ENCODE measurements at regions not wholly inside any gene's neighbourhood (a gene's known extent, or its start where the extent isn't known, plus 50 kb on each side); places are given as distances from the start of the nearest gene placed in this dataset.
"Not testable (repeated sequence)": the region's sequence is repeated elsewhere in the genome, so short reads cannot be mapped to it uniquely, and the experiment has no call there.

- DNase-seq (no peak), ATAC-seq (no peak)
Observed at GRCh38 chr5:126104341-126104740, 318.9 kb upstream of the GRAMD2B start.

- DNase-seq: no peak
Observed at GRCh38 chr5:126104951-126105350, 318.3 kb upstream of the GRAMD2B start.

GRCh38 chr5:126106029-126106428 is 317.2 kb upstream of the GRAMD2B start:
- ATAC-seq: no peak
- no peak for DNase-seq

More at GRCh38 chr5:126104951-126105350, 318.3 kb upstream of the GRAMD2B start:
- no peak for ATAC-seq

- DNase-seq (no peak), ATAC-seq (no peak)
Observed at GRCh38 chr5:126107381-126107780, 315.8 kb upstream of the GRAMD2B start.

GRCh38 chr5:126108470-126108869 is 314.7 kb upstream of the GRAMD2B start:
- DNase-seq (no peak), ATAC-seq (no peak)

GRCh38 chr5:126115059-126115629 is 308.1 kb upstream of the GRAMD2B start:
- DNase-seq: no peak
- ATAC-seq: no peak

GRCh38 chr5:126117044-126117443 is 306.2 kb upstream of the GRAMD2B start:
- DNase-seq (no peak), ATAC-seq (no peak)

GRCh38 chr5:126119887-126120442 is 303.2 kb upstream of the GRAMD2B start:
- no peak for ATAC-seq

GRCh38 chr5:126120939-126121338 is 302.3 kb upstream of the GRAMD2B start:
- DNase-seq (no peak), ATAC-seq (no peak)

More at GRCh38 chr5:126119887-126120442, 303.2 kb upstream of the GRAMD2B start:
- no peak for DNase-seq

- ATAC-seq (no peak), DNase-seq (no peak)
Observed at GRCh38 chr5:126122942-126123341, 300.3 kb upstream of the GRAMD2B start.

- DNase-seq (no peak), ATAC-seq (no peak)
Observed at GRCh38 chr5:126124706-126125345, 298.4 kb upstream of the GRAMD2B start.

GRCh38 chr5:126125407-126125806 is 297.8 kb upstream of the GRAMD2B start:
- DNase-seq (no peak), ATAC-seq (no peak)

- ATAC-seq: no peak
- no peak for DNase-seq
Observed at GRCh38 chr5:126126574-126126973, 296.6 kb upstream of the GRAMD2B start.

- ATAC-seq, DNase-seq: not testable (repeated sequence)
Observed at GRCh38 chr5:126127371-126127770, 295.8 kb upstream of the GRAMD2B start.

GRCh38 chr5:126129431-126129830 is 293.8 kb upstream of the GRAMD2B start:
- no peak for DNase-seq
- no peak for ATAC-seq

GRCh38 chr5:126133424-126133823 is 289.8 kb upstream of the GRAMD2B start:
- ATAC-seq: no peak
- DNase-seq: no peak

- DNase-seq (no peak), ATAC-seq (no peak)
Observed at GRCh38 chr5:126137891-126138280, 285.3 kb upstream of the GRAMD2B start.

- no peak for DNase-seq
- ATAC-seq: no peak
Observed at GRCh38 chr5:126138281-126138931, 284.8 kb upstream of the GRAMD2B start.

GRCh38 chr5:126139086-126139485 is 284.1 kb upstream of the GRAMD2B start:
- DNase-seq (no peak), ATAC-seq (no peak)

GRCh38 chr5:126139773-126140172 is 283.4 kb upstream of the GRAMD2B start:
- ATAC-seq: no peak
- no peak for DNase-seq

GRCh38 chr5:126143622-126144021 is 279.6 kb upstream of the GRAMD2B start:
- ATAC-seq (no peak), DNase-seq (no peak)

GRCh38 chr5:126150319-126150718 is 272.9 kb upstream of the GRAMD2B start:
- not testable (repeated sequence) for ATAC-seq, DNase-seq

- DNase-seq, ATAC-seq: not testable (repeated sequence)
Observed at GRCh38 chr5:126155298-126155697, 267.9 kb upstream of the GRAMD2B start.

Data from stimulated activated naive CD8-positive, alpha-beta T cell treated with anti-CD3 and anti-CD28 coated beads, Interleukin-15, Interleukin-2, amounts not matched to agents 100 U/mL and 50 U/mL, for 24 hours (primary cell).